Naive thymus-derived CD4-positive, alpha-beta T cell (primary cell): ENCODE measurements at regions not wholly inside any gene's neighbourhood (a gene's known extent, or its start where the extent isn't known, plus 50 kb on each side); places are given as distances from the start of the nearest gene placed in this dataset.

Experiments
- ATAC-seq: fragments of 150-1000 bp; cut with Tn5 transposase; 2 replicates; pipeline ENCODE4 v1.10.0; 2021; ENCODE audit warnings: mild to moderate bottlenecking, moderate library complexity
- CTCF ChIA-PET: fragments of 350-600 bp; sonication (Branson Sonifier 250); formaldehyde crosslinking; loops from one replicate; lab custom pipeline; 2021; ENCODE audit warnings: antibody characterized with exemption; lab: Charles Lee
- POLR2A ChIA-PET: fragments of 350-600 bp; sonication (Branson Sonifier 250); formaldehyde crosslinking; loops from one replicate; lab custom pipeline; 2021; ENCODE audit warnings: antibody characterized with exemption, inconsistent platforms; lab: Charles Lee
- DNase-seq, 9 donors: peaks; one replicate each; pipeline versions ENCODE4 v3.0.0 to v3.0.0-alpha.2; 2020 to 2022; ENCODE audit warnings: mixed read lengths in 1 of 9
- H3K27ac ChIP-seq: one replicate; pipeline ENCODE4 v1.7.0; 2013; ENCODE audit warnings: mild to moderate bottlenecking, low read depth, low read length, moderate library complexity
- H3K27me3 ChIP-seq, 2 donors: one replicate each; pipeline ENCODE4 v1.7.0; 2013; ENCODE audit warnings: low read length in 2 of 2, mild to moderate bottlenecking in 2 of 2, moderate library complexity in 2 of 2; ENCODE audit not compliant: control insufficient read depth in 2 of 2, insufficient read depth in 2 of 2
- H3K36me3 ChIP-seq, 3 experiments: 1 replicate in 2 of 3; 2 replicates in 1 of 3; pipeline ENCODE4 v1.7.0; 2013; ENCODE audit warnings: low read length in 3 of 3, mild to moderate bottlenecking in 3 of 3, moderate library complexity in 1 of 3; ENCODE audit not compliant: insufficient read depth in 3 of 3, control insufficient read depth in 2 of 3
- H3K4me1 ChIP-seq, 2 donors: one replicate each; pipeline ENCODE4 v1.7.0; 2013; ENCODE audit warnings: low read length in 2 of 2, mild to moderate bottlenecking in 2 of 2, moderate library complexity in 1 of 2; ENCODE audit not compliant: control insufficient read depth in 2 of 2, insufficient read depth in 2 of 2
- H3K4me3 ChIP-seq: 2 replicates; pipeline ENCODE4 v1.7.0; 2013; ENCODE audit warnings: mild to moderate bottlenecking, low read length
- H3K9me3 ChIP-seq, 3 experiments: 1 replicate in 2 of 3; 2 replicates in 1 of 3; pipeline ENCODE4 v1.7.0; 2013; ENCODE audit warnings: low read length in 3 of 3; ENCODE audit not compliant: control insufficient read depth in 2 of 3
- H3K27ac Mint-ChIP-seq, 9 donors: one replicate each; pipeline ENCODE4 v1.8.0; 2020 to 2022; ENCODE audit warnings: mixed read lengths in 9 of 9, mild to moderate bottlenecking in 8 of 9, moderate library complexity in 5 of 9, inconsistent platforms in 2 of 9
- H3K27me3 Mint-ChIP-seq, 5 donors: one replicate each; pipeline ENCODE4 v1.8.0; 2021 to 2022; ENCODE audit warnings: mixed read lengths in 5 of 5, mild to moderate bottlenecking in 1 of 5
- H3K36me3 Mint-ChIP-seq, 5 donors: one replicate each; pipeline ENCODE4 v1.8.0; 2020 to 2022; ENCODE audit warnings: mixed read lengths in 5 of 5, mild to moderate bottlenecking in 3 of 5, inconsistent platforms in 1 of 5
- H3K4me1 Mint-ChIP-seq, 7 donors: one replicate each; pipeline ENCODE4 v1.8.0; 2020 to 2022; ENCODE audit warnings: mixed read lengths in 7 of 7, mild to moderate bottlenecking in 3 of 7, inconsistent platforms in 1 of 7
- H3K4me3 Mint-ChIP-seq, 10 donors: one replicate each; pipeline ENCODE4 v1.8.0; 2020 to 2022; ENCODE audit warnings: mild to moderate bottlenecking in 10 of 10, mixed read lengths in 10 of 10, moderate library complexity in 6 of 10, inconsistent platforms in 2 of 10
- H3K9me3 Mint-ChIP-seq, 11 donors: one replicate each; pipeline ENCODE4 v1.8.0; 2020 to 2022; ENCODE audit warnings: mixed read lengths in 11 of 11, mild to moderate bottlenecking in 4 of 11, inconsistent platforms in 1 of 11, moderate library complexity in 1 of 11
- intact Hi-C, 2 donors: fragments of 100-400 bp; cut with micrococcal nuclease; formaldehyde crosslinking; loops; one replicate each; pipeline ENCODE4 v1.15.1; 2023

- ATAC-seq (no peak), DNase-seq (no peak)
- ChIA-PET POLR2A (interaction anchor here (1.1 kb wide), 1 partner anchor 154 kb away, joined by 4 read pairs; the partner anchor contains the start of gene USP9X), CTCF (no interaction called here)
- Histone ChIP-seq H3K4me1 (peaks cover 0 to 10% of the 10 kb centered on the region in 2 donors), H3K36me3 (no peaks in the 10 kb centered on the region), H3K27ac (no peak overlapping the region), H3K27me3 (no peaks in the 10 kb centered on the region), H3K4me3 (no peak overlapping the region), H3K9me3 (no peaks in the 10 kb centered on the region)
- H3K4me3 Mint-ChIP-seq: peak overlapping the region in 6 of 10 donors; percentile 11 to 51 (median 29)
- H3K4me1 Mint-ChIP-seq: peaks cover 9 to 34% (median 22%) of the 10 kb centered on the region in 7 donors
- intact Hi-C loops: loop anchor here in 1 of 2 donors (5.0 kb wide), 1 partner anchor 185 kb away; no protein-coding TSS in a partner anchor
- H3K27ac Mint-ChIP-seq: peak overlapping the region in 7 of 9 donors; percentile 29 to 95 (median 67)
- H3K36me3 Mint-ChIP-seq: peaks cover 0 to 9% (median 5%) of the 10 kb centered on the region in 5 donors
- peaks cover 0 to 19% (median 15%) of the 10 kb centered on the region in 11 donors for H3K9me3 Mint-ChIP-seq
- H3K27me3 Mint-ChIP-seq: no peaks in the 10 kb centered on the region
These were observed 153.3 kb upstream of the USP9X start for GRCh38 chrX:40931921-40932320.

- Mint-ChIP-seq H3K36me3 (peaks cover 0 to 5% (median under 1%) of the 10 kb centered on the region in 5 donors), H3K27me3 (no peaks in the 10 kb centered on the region), H3K4me3 (peak overlapping the region; percentile 79 to 91 (median 88)), H3K9me3 (peaks cover 0 to 11% (median 5%) of the 10 kb centered on the region in 11 donors), H3K4me1 (peaks cover 9 to 34% (median 22%) of the 10 kb centered on the region in 7 donors), H3K27ac (peak overlapping the region; percentile 82 to 97 (median 94))
- peak overlapping the region; percentile 51 for H3K4me3 ChIP-seq
- H3K9me3 ChIP-seq: no peaks in the 10 kb centered on the region
- peaks cover 0 to 10% of the 10 kb centered on the region in 2 donors for H3K4me1 ChIP-seq
- ATAC-seq (peak; percentile 38), DNase-seq (peak in 7 of 9 donors; percentile 10 to 37 (median 27))
- H3K27me3 ChIP-seq: no peaks in the 10 kb centered on the region
- CTCF ChIA-PET: interaction anchor here (1.4 kb wide), 1 partner anchor 56 kb away, joined by 4 read pairs; no protein-coding TSS in a partner anchor
- H3K36me3 ChIP-seq: no peaks in the 10 kb centered on the region
- intact Hi-C loops: loop anchor here in 1 of 2 donors (1.0 to 5.0 kb wide), 2 partner anchors 151 to 184 kb away; no protein-coding TSS in a partner anchor
- POLR2A ChIA-PET: interaction anchor here (0.7 kb wide), 2 partner anchors 15 to 279 kb away, joined by 3 read pairs; no protein-coding TSS in a partner anchor
- peak overlapping the region; percentile 59 for H3K27ac ChIP-seq
These were observed 152.0 kb upstream of the USP9X start for GRCh38 chrX:40933132-40933705.

- Histone ChIP-seq H3K9me3 (no peaks in the 10 kb centered on the region), H3K4me3 (peak overlapping the region; percentile 51), H3K27me3 (no peaks in the 10 kb centered on the region), H3K4me1 (peaks cover 0 to 10% of the 10 kb centered on the region in 2 donors), H3K27ac (peak overlapping the region; percentile 59), H3K36me3 (no peaks in the 10 kb centered on the region)
- CTCF ChIA-PET: interaction anchor here (1.4 kb wide), 1 partner anchor 56 kb away, joined by 4 read pairs; no protein-coding TSS in a partner anchor
- POLR2A ChIA-PET: no interaction called here
- peaks cover 0 to 8% (median 0%) of the 10 kb centered on the region in 11 donors for H3K9me3 Mint-ChIP-seq
- peak overlapping the region; percentile 79 to 91 (median 88) for H3K4me3 Mint-ChIP-seq
- H3K36me3 Mint-ChIP-seq: peaks cover 0 to 3% (median 0%) of the 10 kb centered on the region in 5 donors
- intact Hi-C loops: loop anchor here (1.0 to 5.0 kb wide), 3 partner anchors 76 to 183 kb away; no protein-coding TSS in a partner anchor
- peaks cover 9 to 34% (median 22%) of the 10 kb centered on the region in 7 donors for H3K4me1 Mint-ChIP-seq
- ATAC-seq (peak; percentile 60), DNase-seq (peak in 4 of 9 donors; percentile 3 to 6 (median 4))
- peak overlapping the region; percentile 82 to 97 (median 94) for H3K27ac Mint-ChIP-seq
- H3K27me3 Mint-ChIP-seq: no peaks in the 10 kb centered on the region
These were observed 151.4 kb upstream of the USP9X start for GRCh38 chrX:40933706-40934425.

GRCh38 chrX:40936827-40937226 lies 148.4 kb upstream of the USP9X start:
- Mint-ChIP-seq H3K9me3 (no peaks in the 10 kb centered on the region), H3K27me3 (no peaks in the 10 kb centered on the region), H3K4me1 (peaks cover 9 to 27% (median 18%) of the 10 kb centered on the region in 7 donors), H3K36me3 (no peaks in the 10 kb centered on the region), H3K4me3 (no peak overlapping the region), H3K27ac (no peak overlapping the region)
- no peaks in the 10 kb centered on the region for H3K36me3 ChIP-seq
- no peaks in the 10 kb centered on the region for H3K9me3 ChIP-seq
- H3K27ac ChIP-seq: no peak overlapping the region
- H3K27me3 ChIP-seq: no peaks in the 10 kb centered on the region
- intact Hi-C loops: no loop called here
- POLR2A ChIA-PET: interaction anchor here (0.6 kb wide), 1 partner anchor 143 kb away, joined by 4 read pairs; no protein-coding TSS in a partner anchor
- CTCF ChIA-PET: no interaction called here
- H3K4me3 ChIP-seq: no peak overlapping the region
- ATAC-seq (no peak), DNase-seq (no peak)
- H3K4me1 ChIP-seq: peaks cover 0 to 9% of the 10 kb centered on the region in 2 donors

- Mint-ChIP-seq H3K36me3 (no peaks in the 10 kb centered on the region), H3K4me3 (no peak overlapping the region), H3K27ac (no peak overlapping the region), H3K27me3 (no peaks in the 10 kb centered on the region), H3K4me1 (peaks cover 3 to 11% (median 7%) of the 10 kb centered on the region in 7 donors), H3K9me3 (peaks cover 0 to 2% (median 0%) of the 10 kb centered on the region in 11 donors)
- CTCF ChIA-PET: no interaction called here
- intact Hi-C loops: no loop called here
- ATAC-seq (no peak), DNase-seq (no peak)
- H3K36me3 ChIP-seq: no peaks in the 10 kb centered on the region
- H3K9me3 ChIP-seq: no peaks in the 10 kb centered on the region
- POLR2A ChIA-PET: no interaction called here
- no peaks in the 10 kb centered on the region for H3K27me3 ChIP-seq
- no peak overlapping the region for H3K4me3 ChIP-seq
- no peaks in the 10 kb centered on the region for H3K4me1 ChIP-seq
- H3K27ac ChIP-seq: no peak overlapping the region
These were observed 146.8 kb upstream of the USP9X start for GRCh38 chrX:40938423-40938822.

- no peak overlapping the region for H3K4me3 Mint-ChIP-seq
- H3K9me3 Mint-ChIP-seq: peaks cover 0 to 2% (median 0%) of the 10 kb centered on the region in 11 donors
- no peaks in the 10 kb centered on the region for H3K27me3 Mint-ChIP-seq
- Histone ChIP-seq H3K36me3 (no peaks in the 10 kb centered on the region), H3K4me3 (no peak overlapping the region), H3K27me3 (no peaks in the 10 kb centered on the region), H3K9me3 (no peaks in the 10 kb centered on the region), H3K27ac (no peak overlapping the region), H3K4me1 (no peaks in the 10 kb centered on the region)
- POLR2A ChIA-PET: interaction anchor here (0.6 kb wide), 1 partner anchor 22 kb away, joined by 3 read pairs; no protein-coding TSS in a partner anchor
- H3K36me3 Mint-ChIP-seq: peaks cover 0 to under 1% (median 0%) of the 10 kb centered on the region in 5 donors
- no peak overlapping the region for H3K27ac Mint-ChIP-seq
- CTCF ChIA-PET: no interaction called here
- intact Hi-C loops: no loop called here
- H3K4me1 Mint-ChIP-seq: peaks cover 0 to 3% (median 0%) of the 10 kb centered on the region in 7 donors
- DNase-seq (no peak), ATAC-seq (no peak)
These were observed 142.1 kb upstream of the USP9X start for GRCh38 chrX:40943093-40943641.
